ENCODE measurements at regions not wholly inside any gene's neighbourhood (a gene's known extent, or its start where the extent isn't known, plus 50 kb on each side); places are given as distances from the start of the nearest gene placed in this dataset.
"Not testable (repeated sequence)": the region's sequence is repeated elsewhere in the genome, so short reads cannot be mapped to it uniquely, and the experiment has no call there.

- Histone ChIP-seq H3K4me1 (ENCODE audit: insufficient read depth, low read length) (no peaks in the 10 kb centered on the region), H3K27me3 (ENCODE audit: insufficient read depth, low read length, poor library complexity) (no peaks in the 10 kb centered on the region), H3K36me3 (ENCODE audit: insufficient read depth, low read length) (no peaks in the 10 kb centered on the region), H4K20me1 (ENCODE audit: insufficient read depth, low read length) (no peaks in the 10 kb centered on the region), H3K4me3 (ENCODE audit: low read depth in 1 of 2, low read length in 2 of 2) (no peak overlapping the region), H3K9me3 (ENCODE audit: insufficient read depth, low read length, severe bottlenecking) (no peaks in the 10 kb centered on the region), H3K4me2 (ENCODE audit: insufficient read depth, low read length) (no peak overlapping the region), H3K79me2 (ENCODE audit: insufficient read depth, low read length) (no peaks in the 10 kb centered on the region), H3K27ac (ENCODE audit: low read length) (no peak overlapping the region), H2AFZ (ENCODE audit: low read depth, low read length) (no peak overlapping the region), H3K9ac (ENCODE audit: low read depth, low read length) (no peak overlapping the region)
- TF ChIP-seq CTCF (IDR thresholded peaks at IDR 0.05; ENCODE audit: borderline replicate concordance, extremely low read depth, low read length, poor library complexity, severe bottlenecking), result no peak
- no peak for TF ChIP-seq EZH2 (IDR thresholded peaks at IDR 0.05; ENCODE audit: borderline replicate concordance, low read depth, low read length, severe bottlenecking)
- DNase-seq (no peak), ATAC-seq (ENCODE audit: insufficient read depth, low read depth) (no peak)
Measured at GRCh38 chr6:78770765-78771164, 96.6 kb upstream of the IRAK1BP1 start.

- TF ChIP-seq EZH2 (IDR thresholded peaks at IDR 0.05; ENCODE audit: borderline replicate concordance, low read depth, low read length, severe bottlenecking), result no peak
- no peak for TF ChIP-seq CTCF (IDR thresholded peaks at IDR 0.05; ENCODE audit: borderline replicate concordance, extremely low read depth, low read length, poor library complexity, severe bottlenecking)
- H3K79me2 ChIP-seq (ENCODE audit: insufficient read depth, low read length), result no peaks in the 10 kb centered on the region
- H3K36me3 ChIP-seq (ENCODE audit: insufficient read depth, low read length), result no peaks in the 10 kb centered on the region
- no peaks in the 10 kb centered on the region for H4K20me1 ChIP-seq (ENCODE audit: insufficient read depth, low read length)
- H3K4me2 ChIP-seq (ENCODE audit: insufficient read depth, low read length), result no peak overlapping the region
- no peaks in the 10 kb centered on the region for H3K4me1 ChIP-seq (ENCODE audit: insufficient read depth, low read length)
- H3K4me3 ChIP-seq (ENCODE audit: low read depth in 1 of 2, low read length in 2 of 2), result no peak overlapping the region
- H2AFZ ChIP-seq (ENCODE audit: low read depth, low read length), result no peak overlapping the region
- no peaks in the 10 kb centered on the region for H3K9me3 ChIP-seq (ENCODE audit: insufficient read depth, low read length, severe bottlenecking)
- H3K27ac ChIP-seq (ENCODE audit: low read length), result no peak overlapping the region
- no peak overlapping the region for H3K9ac ChIP-seq (ENCODE audit: low read depth, low read length)
- no peaks in the 10 kb centered on the region for H3K27me3 ChIP-seq (ENCODE audit: insufficient read depth, low read length, poor library complexity)
- ATAC-seq (ENCODE audit: insufficient read depth, low read depth) (no peak), DNase-seq (no peak)
Measured at GRCh38 chr6:78771586-78771985, 95.8 kb upstream of the IRAK1BP1 start.

GRCh38 chr6:78781001-78781400 is 86.3 kb upstream of the IRAK1BP1 start:
- DNase-seq, result no peak
- H3K27ac ChIP-seq (ENCODE audit: low read length), result no peak overlapping the region
- H3K4me2 ChIP-seq (ENCODE audit: insufficient read depth, low read length), result no peak overlapping the region
- no peak overlapping the region for H2AFZ ChIP-seq (ENCODE audit: low read depth, low read length)
- H3K4me1 ChIP-seq (ENCODE audit: insufficient read depth, low read length), result no peaks in the 10 kb centered on the region
- no peak overlapping the region for H3K4me3 ChIP-seq (ENCODE audit: low read depth in 1 of 2, low read length in 2 of 2)
- H3K36me3 ChIP-seq (ENCODE audit: insufficient read depth, low read length), result no peaks in the 10 kb centered on the region
- H3K9me3 ChIP-seq (ENCODE audit: insufficient read depth, low read length, severe bottlenecking), result no peaks in the 10 kb centered on the region
- no peak for ATAC-seq (ENCODE audit: insufficient read depth, low read depth)
- TF ChIP-seq CTCF (IDR thresholded peaks at IDR 0.05; ENCODE audit: borderline replicate concordance, extremely low read depth, low read length, poor library complexity, severe bottlenecking) (no peak), EZH2 (IDR thresholded peaks at IDR 0.05; ENCODE audit: borderline replicate concordance, low read depth, low read length, severe bottlenecking) (no peak)
- no peaks in the 10 kb centered on the region for H3K79me2 ChIP-seq (ENCODE audit: insufficient read depth, low read length)
- no peaks in the 10 kb centered on the region for H3K27me3 ChIP-seq (ENCODE audit: insufficient read depth, low read length, poor library complexity)
- no peaks in the 10 kb centered on the region for H4K20me1 ChIP-seq (ENCODE audit: insufficient read depth, low read length)
- no peak overlapping the region for H3K9ac ChIP-seq (ENCODE audit: low read depth, low read length)

GRCh38 chr6:78783366-78783765 is 84.0 kb upstream of the IRAK1BP1 start:
- H3K27ac ChIP-seq (ENCODE audit: low read length); H3K4me2 ChIP-seq (ENCODE audit: insufficient read depth, low read length); H3K4me3 ChIP-seq (ENCODE audit: low read depth in 1 of 2, low read length in 2 of 2); DNase-seq; H2AFZ ChIP-seq (ENCODE audit: low read depth, low read length); ATAC-seq (ENCODE audit: insufficient read depth, low read depth); H3K9ac ChIP-seq (ENCODE audit: low read depth, low read length); H3K4me1 ChIP-seq (ENCODE audit: insufficient read depth, low read length); H3K36me3 ChIP-seq (ENCODE audit: insufficient read depth, low read length); H4K20me1 ChIP-seq (ENCODE audit: insufficient read depth, low read length); H3K79me2 ChIP-seq (ENCODE audit: insufficient read depth, low read length); H3K27me3 ChIP-seq (ENCODE audit: insufficient read depth, low read length, poor library complexity); H3K9me3 ChIP-seq (ENCODE audit: insufficient read depth, low read length, severe bottlenecking): not testable (repeated sequence)

Measured in DND-41 (cell line).